DMS79 treated with DMSO at 0.1 percent for 48 hours (cell line): ENCODE measurements at regions not wholly inside any gene's neighbourhood (a gene's known extent, or its start where the extent isn't known, plus 50 kb on each side); places are given as distances from the start of the nearest gene placed in this dataset.

Experiments
- DNase-seq: peaks from one replicate; lab custom pipeline; 2025; lab: John Stamatoyannopoulos, UW

DNA sequence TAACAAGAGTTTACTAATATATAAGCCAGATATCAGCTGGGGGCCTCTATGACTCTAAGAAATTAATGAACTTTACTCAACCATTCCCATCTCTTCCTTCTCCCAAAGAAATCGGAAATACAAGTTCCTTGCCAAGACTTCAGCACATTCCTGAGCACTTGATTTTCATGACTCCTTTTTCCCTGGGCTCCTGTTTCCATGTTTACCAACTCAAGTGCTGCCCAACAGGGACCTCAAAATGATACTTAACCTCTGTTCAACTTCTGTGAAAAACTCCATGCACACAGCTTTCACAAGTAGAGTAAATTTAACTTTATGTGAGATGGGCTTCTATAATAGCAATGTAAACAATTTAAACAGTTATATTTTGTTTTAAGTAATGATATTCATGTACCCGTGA is 315.8 kb upstream of the CDIN1 start:
- peak; percentile 58 for DNase-seq

- no peak for DNase-seq
Measured at GRCh38 chr15:36265422-36265821, 314.0 kb upstream of the CDIN1 start.

GRCh38 chr15:36271048-36271447 is 308.4 kb upstream of the CDIN1 start:
- no peak for DNase-seq

GRCh38 chr15:36275656-36276055 is 303.8 kb upstream of the CDIN1 start:
- no peak for DNase-seq

- DNase-seq, result no peak
Measured at GRCh38 chr15:36278219-36278618, 301.2 kb upstream of the CDIN1 start.

DNA sequence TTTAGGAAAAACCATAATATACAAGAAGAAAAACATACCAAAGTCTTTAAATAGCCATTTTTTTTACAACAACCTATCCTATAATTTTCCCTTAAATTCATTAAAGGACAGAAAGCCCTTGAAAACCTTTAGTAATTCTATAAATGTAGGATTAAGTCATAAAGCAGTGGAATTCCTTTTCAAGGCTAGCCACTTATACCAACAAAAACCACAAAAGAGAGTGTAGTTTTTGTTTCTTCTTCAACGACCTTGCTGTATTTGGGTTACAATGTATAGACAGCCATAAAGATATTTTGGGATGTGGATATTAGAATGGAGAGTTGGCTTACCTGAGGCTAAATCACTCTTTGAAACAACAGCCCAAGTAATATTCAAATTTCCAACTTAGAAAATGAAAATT is 296.6 kb upstream of the CDIN1 start:
- no peak for DNase-seq

DNA sequence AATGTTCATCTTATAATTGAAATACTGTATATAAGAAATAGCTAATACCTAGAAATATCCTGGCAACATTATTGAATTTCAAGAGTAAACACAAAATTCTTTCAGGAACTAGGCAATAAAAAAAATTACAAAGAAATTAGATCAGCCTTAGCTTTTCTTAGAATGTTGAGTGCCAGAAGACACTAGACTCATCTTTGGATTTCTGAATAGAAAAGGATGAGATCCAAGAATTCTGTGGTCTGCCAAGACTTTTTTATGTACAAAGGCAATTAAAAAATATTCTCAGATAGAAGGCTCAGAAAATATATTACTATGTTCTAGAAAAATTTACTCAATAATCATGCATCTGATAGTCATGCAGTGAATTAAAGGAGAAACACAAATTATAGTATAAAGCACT is 294.5 kb upstream of the CDIN1 start:
- no peak for DNase-seq

- peak; percentile 0 for DNase-seq
Measured at GRCh38 chr15:36291501-36291900, 287.9 kb upstream of the CDIN1 start.

DNA sequence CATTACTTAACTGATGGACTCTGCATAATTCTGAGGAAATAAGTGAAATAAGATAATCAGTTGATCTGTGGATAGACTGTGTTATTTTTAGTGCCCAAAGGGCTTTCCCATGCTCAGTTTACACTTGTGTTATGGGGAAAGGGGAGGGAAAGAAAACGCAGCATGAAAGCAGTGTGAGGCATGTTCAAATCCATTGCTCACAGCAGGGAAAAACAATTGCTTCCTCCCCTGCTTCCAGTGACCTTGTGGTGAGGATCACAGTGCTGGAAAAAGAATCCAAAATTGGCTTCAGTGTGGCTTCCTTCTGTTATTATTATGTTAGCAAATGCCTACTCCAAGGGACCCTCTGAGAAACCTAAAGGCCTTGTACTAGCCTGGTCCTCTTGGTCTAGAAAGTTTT is 285.1 kb upstream of the CDIN1 start:
- no peak for DNase-seq

GRCh38 chr15:36301947-36302346 is 277.5 kb upstream of the CDIN1 start:
- DNase-seq, result no peak

- no peak for DNase-seq
Measured at GRCh38 chr15:36313021-36313420, 266.4 kb upstream of the CDIN1 start.

GRCh38 chr15:36313736-36314280 is 265.6 kb upstream of the CDIN1 start:
- no peak for DNase-seq

- DNase-seq, result no peak
Measured at GRCh38 chr15:36315649-36316048, 263.8 kb upstream of the CDIN1 start.

DNA sequence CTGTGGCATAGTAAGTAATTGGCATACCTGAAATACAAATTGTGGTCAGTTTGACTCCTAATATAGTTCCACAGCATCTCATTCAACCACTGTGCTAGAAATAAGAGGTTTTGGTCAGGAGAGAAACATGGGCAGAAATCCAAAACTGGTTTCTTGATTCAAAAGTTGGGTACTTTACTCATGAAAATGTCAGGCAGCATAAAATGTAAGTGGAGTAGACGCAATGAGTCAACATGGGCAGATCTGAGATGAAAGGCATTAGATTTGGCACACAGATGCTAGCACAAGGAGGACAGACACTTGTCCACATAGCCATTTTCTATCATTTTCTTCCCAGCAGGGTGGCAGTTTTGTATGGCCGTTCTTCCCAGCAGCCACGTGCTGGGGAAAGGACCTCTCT is 255.8 kb upstream of the CDIN1 start:
- peak; percentile 93 for DNase-seq

DNA sequence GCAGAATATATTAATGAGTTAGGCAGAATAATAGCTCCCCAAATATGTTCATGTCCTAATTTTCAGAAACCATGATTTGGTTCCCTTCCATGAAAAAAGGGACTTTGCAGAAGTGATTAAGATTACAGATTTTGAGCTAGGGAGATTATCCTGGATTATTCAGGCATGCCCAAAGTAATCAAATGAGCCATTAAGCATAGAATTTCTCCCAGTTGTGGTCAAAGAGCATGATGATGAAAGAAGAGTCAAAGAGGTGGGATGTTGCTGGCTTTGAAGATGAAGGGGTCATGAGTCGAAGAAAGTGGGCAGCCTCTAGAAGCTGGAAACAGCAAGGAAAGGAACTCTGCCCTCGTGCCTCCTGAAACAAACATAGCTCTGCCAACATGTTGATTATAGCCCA is 254.2 kb upstream of the CDIN1 start:
- DNase-seq, result no peak

DNA sequence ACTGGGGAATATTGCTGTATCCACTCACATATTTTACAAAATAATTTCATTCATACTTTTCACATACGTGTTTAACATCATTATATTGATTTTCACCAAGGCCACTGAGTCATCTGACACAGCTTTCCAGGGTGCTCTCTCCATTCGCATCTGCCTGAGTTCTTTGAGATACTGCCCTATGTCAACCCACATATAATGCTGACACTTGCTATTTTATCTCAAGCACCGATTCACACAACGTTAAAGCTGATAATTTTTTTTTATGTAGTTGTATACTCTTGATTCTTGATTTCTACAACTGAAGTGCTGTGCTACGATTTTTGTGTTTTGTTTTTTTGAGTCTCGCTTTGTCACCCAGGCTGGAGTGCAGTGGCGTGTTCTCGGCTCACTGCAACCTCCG is 249.8 kb upstream of the CDIN1 start:
- DNase-seq, result no peak

DNA sequence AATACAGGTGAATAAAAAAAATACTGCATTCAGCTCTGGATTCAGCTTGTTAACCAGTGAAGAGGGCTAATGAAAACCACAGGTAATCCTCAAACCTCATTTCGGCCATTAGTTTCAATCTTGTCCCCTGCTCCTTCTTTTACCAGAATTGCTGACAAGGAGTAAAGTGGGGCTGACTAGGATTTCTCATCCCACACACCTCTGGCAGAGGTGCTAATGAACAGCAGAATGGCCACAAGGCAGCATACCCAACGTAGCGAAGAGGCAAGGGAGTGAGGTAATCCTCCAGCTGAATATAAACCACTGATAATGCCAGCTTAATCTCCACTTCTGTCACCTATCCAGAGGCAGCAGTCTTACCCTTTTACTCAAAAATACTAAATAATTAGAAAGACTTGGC is 248.8 kb upstream of the CDIN1 start:
- peak; percentile 35 for DNase-seq

- DNase-seq, result no peak
Measured at GRCh38 chr15:36331531-36332275, 247.7 kb upstream of the CDIN1 start.

DNA sequence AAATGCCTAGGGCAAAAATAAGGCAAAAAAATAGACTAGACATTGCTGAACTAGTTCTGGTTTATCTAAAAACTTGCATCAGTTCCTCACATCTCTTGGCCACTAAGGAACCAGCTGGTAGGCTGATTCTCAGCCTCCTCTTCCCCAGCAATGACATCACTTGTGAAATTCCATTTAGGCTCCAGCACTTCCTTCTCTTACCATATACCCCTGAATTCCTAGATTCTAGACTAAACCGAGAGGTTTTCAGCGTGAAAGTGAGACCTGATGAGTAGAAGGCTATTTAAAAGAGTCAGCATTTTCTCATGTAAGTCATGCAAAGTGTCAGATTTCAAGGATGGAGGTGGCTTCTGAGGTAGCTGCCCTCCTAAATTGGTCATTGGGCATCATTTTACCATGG is 247.1 kb upstream of the CDIN1 start:
- no peak for DNase-seq

- no peak for DNase-seq
Measured at GRCh38 chr15:36332896-36333295, 246.5 kb upstream of the CDIN1 start.

- DNase-seq, result no peak
Measured at GRCh38 chr15:36334059-36334458, 245.4 kb upstream of the CDIN1 start.

- DNase-seq, result no peak
Measured at GRCh38 chr15:36335224-36335623, 244.2 kb upstream of the CDIN1 start.

DNA sequence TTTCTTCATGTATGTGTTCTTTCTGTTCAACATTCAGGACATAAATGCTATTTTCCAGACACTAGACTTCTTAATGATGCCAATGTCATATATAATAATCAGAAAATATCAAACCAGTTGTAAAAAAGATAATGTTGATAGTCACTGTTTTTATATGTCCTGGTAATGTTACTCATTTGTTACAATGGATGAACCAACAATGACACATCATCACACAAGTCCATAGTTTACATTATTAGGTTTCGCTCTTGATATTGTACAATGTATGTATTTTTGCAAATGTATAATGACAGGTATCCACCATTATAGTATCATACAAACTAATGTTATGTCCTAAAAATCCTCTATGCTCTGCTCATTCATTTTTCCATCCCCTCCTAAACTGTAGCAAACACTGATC is 243.8 kb upstream of the CDIN1 start:
- no peak for DNase-seq

DNA sequence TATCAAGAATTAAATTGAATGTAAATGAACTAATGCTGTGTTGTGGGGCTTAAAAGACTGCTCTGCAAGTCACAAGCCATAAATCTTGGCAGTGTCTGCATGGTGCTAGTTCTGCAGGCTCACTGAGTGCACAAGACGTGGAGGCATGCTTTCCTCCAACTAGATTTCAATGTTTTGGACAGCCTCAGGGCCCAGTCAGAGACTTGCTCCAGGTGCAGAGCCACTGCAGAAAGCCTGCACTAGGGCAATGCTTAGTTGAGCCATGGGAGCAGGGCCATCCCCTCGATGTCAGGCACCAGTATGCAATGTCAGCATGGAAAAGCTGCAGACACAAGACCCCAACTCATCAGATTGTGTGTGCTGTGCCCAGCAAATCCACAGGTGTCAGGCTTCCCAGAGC is 234.5 kb upstream of the CDIN1 start:
- no peak for DNase-seq
